Activated CD8-positive, alpha-beta memory T cell treated with anti-CD3 and anti-CD28 coated beads, Interleukin-2, amount 10 ng/mL, durations not matched to agents 7 days and 5 days (primary cell): ENCODE measurements at regions not wholly inside any gene's neighbourhood (a gene's known extent, or its start where the extent isn't known, plus 50 kb on each side); places are given as distances from the start of the nearest gene placed in this dataset.
"Not testable (repeated sequence)": the region's sequence is repeated elsewhere in the genome, so short reads cannot be mapped to it uniquely, and the experiment has no call there.

Source experiments
- ATAC-seq: fragments of 150-1000 bp; cut with Tn5 transposase; one replicate; pipeline ENCODE4 v1.10.0; 2021; ENCODE audit warnings: moderate library complexity
- CTCF ChIA-PET: fragments of 350-600 bp; sonication (Branson Sonifier 250); formaldehyde crosslinking; loops from one replicate; lab custom pipeline; 2021; ENCODE audit warnings: antibody characterized with exemption; lab: Charles Lee
- DNase-seq: peaks from one replicate; pipeline ENCODE4 v3.0.0-alpha.2; 2020
- H3K27ac Mint-ChIP-seq: one replicate; pipeline ENCODE4 v1.8.0; 2021; ENCODE audit warnings: mild to moderate bottlenecking, mixed read lengths
- H3K27me3 Mint-ChIP-seq: one replicate; pipeline ENCODE4 v1.8.0; 2021; ENCODE audit warnings: mixed read lengths
- H3K36me3 Mint-ChIP-seq: one replicate; pipeline ENCODE4 v1.8.0; 2021; ENCODE audit warnings: mild to moderate bottlenecking, mixed read lengths
- H3K4me1 Mint-ChIP-seq: one replicate; pipeline ENCODE4 v1.8.0; 2021; ENCODE audit warnings: mixed read lengths
- H3K4me3 Mint-ChIP-seq: one replicate; pipeline ENCODE4 v1.8.0; 2021; ENCODE audit warnings: mild to moderate bottlenecking, moderate library complexity, mixed read lengths
- H3K9me3 Mint-ChIP-seq: one replicate; pipeline ENCODE4 v1.8.0; 2022; ENCODE audit warnings: low read depth, mixed read lengths

GRCh38 chr7:119984247-119984646 lies 288.7 kb upstream of the KCND2 start:
- H3K27ac Mint-ChIP-seq, result no peak overlapping the region
- ATAC-seq (no peak), DNase-seq (no peak)
- CTCF ChIA-PET, result no interaction called here
- no peaks in the 10 kb centered on the region for H3K4me1 Mint-ChIP-seq
- H3K36me3 Mint-ChIP-seq, result no peaks in the 10 kb centered on the region
- peaks cover 10% of the 10 kb centered on the region for H3K9me3 Mint-ChIP-seq
- no peak overlapping the region for H3K4me3 Mint-ChIP-seq
- H3K27me3 Mint-ChIP-seq, result no peaks in the 10 kb centered on the region

- Mint-ChIP-seq H3K4me3 (no peak overlapping the region), H3K36me3 (no peaks in the 10 kb centered on the region), H3K4me1 (no peaks in the 10 kb centered on the region), H3K27me3 (no peaks in the 10 kb centered on the region), H3K27ac (no peak overlapping the region), H3K9me3 (peaks cover 15% of the 10 kb centered on the region)
- no peak for DNase-seq
- CTCF ChIA-PET, result no interaction called here
- ATAC-seq, result no peak
These were observed 284.6 kb upstream of the KCND2 start for GRCh38 chr7:119988401-119988800.

DNA sequence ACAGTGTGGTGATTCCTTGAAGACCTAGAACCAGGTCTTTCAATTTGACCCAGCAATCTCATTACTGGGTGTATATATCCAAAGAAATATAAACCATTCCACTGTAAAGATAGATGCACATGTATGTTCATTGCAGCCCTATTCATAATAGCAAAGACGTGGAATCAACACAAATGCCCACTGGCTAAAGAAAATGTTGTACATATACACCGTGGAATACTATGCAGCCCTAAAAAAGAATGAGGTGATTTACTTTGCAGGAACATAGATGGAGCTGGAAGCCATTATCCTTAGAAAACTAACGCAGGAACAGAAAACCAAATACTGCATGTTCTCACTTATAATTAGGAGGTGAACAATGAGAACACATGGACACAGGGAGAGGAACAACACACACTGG lies 278.0 kb upstream of the KCND2 start:
- H3K36me3 Mint-ChIP-seq, result no peaks in the 10 kb centered on the region
- H3K4me1 Mint-ChIP-seq, result no peaks in the 10 kb centered on the region
- no peak overlapping the region for H3K27ac Mint-ChIP-seq
- ATAC-seq (no peak), DNase-seq (no peak)
- H3K9me3 Mint-ChIP-seq, result peaks cover 8% of the 10 kb centered on the region
- CTCF ChIA-PET, result no interaction called here
- H3K4me3 Mint-ChIP-seq, result no peak overlapping the region
- H3K27me3 Mint-ChIP-seq, result no peaks in the 10 kb centered on the region

DNA sequence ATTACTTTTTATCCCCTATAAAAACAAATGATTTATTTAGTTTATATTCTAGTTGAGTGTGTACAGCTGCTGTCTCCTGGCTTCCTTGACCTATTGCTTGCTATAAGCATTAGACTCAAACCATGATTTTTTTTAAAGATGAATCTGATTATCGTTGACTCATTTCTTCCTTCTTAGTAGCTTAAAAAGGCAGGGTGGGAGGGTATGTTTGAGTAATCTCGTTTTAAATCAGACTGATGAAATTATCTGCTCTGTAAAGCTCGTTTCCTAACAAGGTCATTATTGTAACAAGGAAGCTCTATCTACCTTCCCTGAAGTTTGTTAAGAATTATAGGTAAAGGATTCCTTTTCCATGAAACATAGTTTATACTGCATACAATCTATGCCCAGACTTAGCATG lies 276.3 kb upstream of the KCND2 start:
- Mint-ChIP-seq H3K4me3 (no peak overlapping the region), H3K9me3 (peaks cover 3% of the 10 kb centered on the region), H3K4me1 (no peaks in the 10 kb centered on the region), H3K27me3 (no peaks in the 10 kb centered on the region), H3K27ac (no peak overlapping the region), H3K36me3 (no peaks in the 10 kb centered on the region)
- CTCF ChIA-PET, result no interaction called here
- no peak for DNase-seq
- no peak for ATAC-seq

DNA sequence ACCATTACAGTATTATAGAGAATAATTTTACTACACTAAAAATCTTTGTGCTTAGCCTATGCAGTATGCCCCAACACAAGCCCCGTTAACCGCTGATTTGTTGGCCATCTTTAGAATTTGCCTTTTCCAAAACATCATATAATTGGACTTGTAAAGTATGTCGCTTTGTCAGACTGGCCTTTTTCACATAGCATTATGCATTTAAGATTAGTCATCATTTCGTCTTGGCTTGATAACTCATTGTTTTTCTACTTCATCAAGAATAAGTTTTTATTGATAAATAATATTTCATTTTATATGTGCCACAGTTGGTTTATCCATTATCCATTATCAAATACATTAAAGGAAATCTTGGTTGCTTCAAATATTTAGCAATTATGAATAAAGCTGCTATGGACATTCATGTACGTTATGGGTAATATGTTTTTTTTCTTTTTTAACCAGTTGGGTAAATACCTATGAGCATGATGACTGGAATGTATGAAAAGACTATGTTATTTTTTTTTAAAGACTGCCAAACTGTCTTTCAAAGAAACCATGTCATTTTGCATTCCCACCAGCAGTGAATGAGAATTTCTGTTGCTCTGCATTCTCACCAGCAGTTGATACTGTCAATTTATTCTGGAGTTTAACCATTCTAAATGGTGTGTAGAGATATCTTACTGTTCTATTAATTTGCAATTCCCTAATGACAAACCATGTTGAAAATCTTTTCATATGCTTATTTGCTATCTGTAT lies 273.1 kb upstream of the KCND2 start:
- Mint-ChIP-seq H3K4me1 (no peaks in the 10 kb centered on the region), H3K9me3 (peaks cover 3% of the 10 kb centered on the region), H3K36me3 (no peaks in the 10 kb centered on the region), H3K27ac (no peak overlapping the region), H3K27me3 (no peaks in the 10 kb centered on the region), H3K4me3 (no peak overlapping the region)
- ATAC-seq, result no peak
- CTCF ChIA-PET, result no interaction called here
- DNase-seq, result no peak

GRCh38 chr7:120005720-120006119 lies 267.3 kb upstream of the KCND2 start:
- Mint-ChIP-seq H3K4me3 (no peak overlapping the region), H3K36me3 (no peaks in the 10 kb centered on the region), H3K4me1 (no peaks in the 10 kb centered on the region), H3K27me3 (no peaks in the 10 kb centered on the region), H3K9me3 (peaks cover 4% of the 10 kb centered on the region), H3K27ac (no peak overlapping the region)
- DNase-seq, result no peak
- CTCF ChIA-PET, result no interaction called here
- ATAC-seq, result no peak

GRCh38 chr7:120014301-120014700 lies 258.7 kb upstream of the KCND2 start:
- not testable (repeated sequence) for H3K36me3 Mint-ChIP-seq, H3K4me3 Mint-ChIP-seq, H3K4me1 Mint-ChIP-seq

DNA sequence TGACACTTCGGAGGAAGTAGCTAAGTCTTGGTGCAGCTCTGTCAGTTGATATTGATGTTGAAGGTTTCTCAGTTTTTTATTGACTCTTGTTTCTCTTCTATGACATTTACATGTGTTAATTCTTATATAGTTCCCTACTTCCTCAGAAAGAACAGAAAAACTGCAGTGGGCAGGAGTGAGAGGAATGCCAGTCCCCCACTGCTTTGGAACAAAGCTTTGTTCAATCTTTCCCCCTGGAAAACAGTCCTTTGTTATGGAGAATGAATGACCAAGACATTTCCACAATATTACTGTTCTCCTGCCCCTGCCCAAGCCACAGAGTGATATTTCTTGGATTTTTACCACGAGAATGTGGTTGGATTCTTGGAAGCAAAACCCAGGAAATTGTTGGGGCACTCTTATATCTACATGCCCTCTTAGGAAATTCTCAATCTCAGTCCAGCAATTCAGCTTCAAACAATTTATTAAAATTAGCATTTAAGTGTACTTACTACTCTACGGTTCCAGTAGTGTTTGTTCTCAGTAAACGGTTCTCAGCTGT lies 258.0 kb upstream of the KCND2 start:
- H3K4me1 Mint-ChIP-seq, result no peaks in the 10 kb centered on the region
- no peaks in the 10 kb centered on the region for H3K36me3 Mint-ChIP-seq
- DNase-seq, result no peak
- no peaks in the 10 kb centered on the region for H3K9me3 Mint-ChIP-seq
- H3K4me3 Mint-ChIP-seq, result no peak overlapping the region
- no peaks in the 10 kb centered on the region for H3K27me3 Mint-ChIP-seq
- ATAC-seq, result no peak
- CTCF ChIA-PET, result no interaction called here
- no peak overlapping the region for H3K27ac Mint-ChIP-seq

More at GRCh38 chr7:120014301-120014700, 258.7 kb upstream of the KCND2 start:
- H3K27ac Mint-ChIP-seq, DNase-seq, ATAC-seq, CTCF ChIA-PET, H3K9me3 Mint-ChIP-seq, H3K27me3 Mint-ChIP-seq: not testable (repeated sequence)

GRCh38 chr7:120021085-120021484 lies 251.9 kb upstream of the KCND2 start:
- Mint-ChIP-seq H3K27ac (no peak overlapping the region), H3K36me3 (no peaks in the 10 kb centered on the region), H3K27me3 (no peaks in the 10 kb centered on the region), H3K4me1 (no peaks in the 10 kb centered on the region), H3K9me3 (no peaks in the 10 kb centered on the region), H3K4me3 (no peak overlapping the region)
- CTCF ChIA-PET, result no interaction called here
- no peak for ATAC-seq
- no peak for DNase-seq

DNA sequence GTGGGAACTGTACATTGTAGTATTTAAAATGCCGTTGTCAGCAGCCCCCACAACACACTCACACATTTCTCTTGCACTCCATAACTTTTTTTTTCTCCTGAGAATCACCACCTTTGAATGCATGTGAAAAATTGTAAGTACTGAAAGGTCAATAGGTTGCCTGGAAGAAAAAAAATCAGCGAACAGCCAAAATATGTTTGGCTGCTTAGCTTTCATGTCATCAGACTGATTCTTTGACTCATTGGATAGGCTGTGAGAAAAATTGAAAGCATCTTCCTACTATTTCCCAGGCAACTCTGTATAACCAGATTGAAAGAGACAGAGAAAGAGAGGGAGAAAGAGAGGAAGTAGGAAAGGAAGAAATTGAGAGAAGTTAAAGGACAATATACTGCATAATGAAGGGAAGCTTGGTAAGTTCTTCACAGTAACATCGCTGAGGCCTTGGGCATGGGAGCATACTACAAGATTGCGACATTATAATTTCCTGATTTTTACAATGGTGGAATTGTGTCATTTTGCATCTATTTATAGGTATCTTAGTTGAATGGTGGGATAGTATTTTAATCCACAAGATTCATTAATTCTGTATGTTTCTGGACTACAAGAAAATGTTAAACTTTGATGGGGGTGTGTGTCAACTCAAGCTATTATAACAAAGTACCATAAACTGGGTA lies 249.3 kb upstream of the KCND2 start:
- no peaks in the 10 kb centered on the region for H3K27me3 Mint-ChIP-seq
- no peak for DNase-seq

DNA sequence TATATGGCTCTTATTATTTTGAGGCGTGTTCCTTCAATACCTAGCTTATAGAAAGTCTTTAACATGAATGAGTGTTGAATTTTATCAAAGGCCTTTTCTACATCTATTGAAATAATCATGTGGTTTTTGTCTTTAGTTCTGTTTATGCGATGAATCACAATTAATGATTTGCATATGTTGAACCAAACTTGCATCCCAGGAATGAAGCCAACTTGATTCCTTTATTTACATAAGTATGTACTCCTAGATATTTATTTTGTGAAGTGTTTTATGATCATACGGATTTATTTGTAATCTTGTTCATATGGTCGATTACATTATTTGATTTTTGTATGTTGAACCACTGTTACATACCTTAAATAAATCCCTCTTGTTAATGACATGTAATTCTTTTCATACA lies 244.3 kb upstream of the KCND2 start:
- no peaks in the 10 kb centered on the region for H3K27me3 Mint-ChIP-seq
- DNase-seq (no peak), ATAC-seq (no peak)
- CTCF ChIA-PET, result no interaction called here
- H3K36me3 Mint-ChIP-seq, result no peaks in the 10 kb centered on the region
- no peaks in the 10 kb centered on the region for H3K4me1 Mint-ChIP-seq
- H3K9me3 Mint-ChIP-seq, result no peaks in the 10 kb centered on the region
- no peak overlapping the region for H3K27ac Mint-ChIP-seq
- no peak overlapping the region for H3K4me3 Mint-ChIP-seq

More for the DNA sequence above, 249.3 kb upstream of the KCND2 start:
- no peaks in the 10 kb centered on the region for H3K36me3 Mint-ChIP-seq
- no peaks in the 10 kb centered on the region for H3K9me3 Mint-ChIP-seq
- no peaks in the 10 kb centered on the region for H3K4me1 Mint-ChIP-seq
- ATAC-seq, result no peak
- no peak overlapping the region for H3K27ac Mint-ChIP-seq
- no peak overlapping the region for H3K4me3 Mint-ChIP-seq
- CTCF ChIA-PET, result no interaction called here

DNA sequence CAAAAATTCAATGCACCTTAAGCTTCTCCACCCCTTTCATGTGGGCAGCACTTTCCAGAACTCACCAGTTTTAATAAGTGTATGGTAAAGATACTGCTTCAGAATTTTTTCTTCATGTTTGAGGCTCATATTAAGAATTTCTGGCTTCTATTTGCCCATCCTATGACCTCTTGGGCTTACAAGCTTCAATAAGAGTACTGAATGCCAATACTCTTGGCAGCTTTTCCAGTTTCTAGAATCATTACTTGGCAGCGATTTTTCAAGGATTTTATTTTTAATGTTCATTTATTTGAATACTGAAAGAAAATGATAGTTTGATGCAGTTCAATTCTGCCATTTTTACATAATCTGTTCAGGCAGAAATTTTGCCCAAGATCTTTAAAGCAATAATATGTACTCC lies 242.1 kb upstream of the KCND2 start:
- ATAC-seq, result no peak
- no peak for DNase-seq
- no peak overlapping the region for H3K27ac Mint-ChIP-seq
- no peaks in the 10 kb centered on the region for H3K36me3 Mint-ChIP-seq
- H3K4me3 Mint-ChIP-seq, result no peak overlapping the region
- H3K4me1 Mint-ChIP-seq, result no peaks in the 10 kb centered on the region
- CTCF ChIA-PET, result no interaction called here
- no peaks in the 10 kb centered on the region for H3K27me3 Mint-ChIP-seq
- peaks cover 3% of the 10 kb centered on the region for H3K9me3 Mint-ChIP-seq

GRCh38 chr7:120033114-120033513 lies 239.9 kb upstream of the KCND2 start:
- Mint-ChIP-seq H3K27me3 (no peaks in the 10 kb centered on the region), H3K9me3 (peaks cover 5% of the 10 kb centered on the region), H3K4me3 (no peak overlapping the region), H3K36me3 (no peaks in the 10 kb centered on the region), H3K27ac (no peak overlapping the region), H3K4me1 (no peaks in the 10 kb centered on the region)
- ATAC-seq (no peak), DNase-seq (no peak)
- CTCF ChIA-PET, result no interaction called here

DNA sequence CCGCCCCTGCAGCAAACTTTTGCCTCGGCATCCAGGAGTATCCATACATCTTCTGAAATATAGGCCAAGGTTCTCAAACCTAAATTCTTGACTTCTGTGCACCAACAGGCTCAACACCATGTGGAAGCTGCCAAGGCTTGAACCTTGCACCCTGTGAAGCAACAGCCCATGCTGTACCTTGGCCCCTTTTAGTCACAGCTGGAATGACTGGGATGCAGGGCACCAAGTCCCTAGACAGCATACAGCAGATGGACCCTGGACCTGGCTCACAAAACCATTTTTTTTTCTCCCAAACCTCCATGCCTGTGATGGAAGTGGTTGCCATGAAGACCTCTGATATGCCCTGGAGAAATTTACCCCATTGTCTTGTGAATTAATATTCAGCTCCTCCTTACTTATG lies 233.8 kb upstream of the KCND2 start:
- Mint-ChIP-seq H3K36me3 (no peaks in the 10 kb centered on the region), H3K27ac (no peak overlapping the region), H3K4me1 (no peaks in the 10 kb centered on the region), H3K27me3 (no peaks in the 10 kb centered on the region), H3K9me3 (peaks cover 10% of the 10 kb centered on the region), H3K4me3 (no peak overlapping the region)
- DNase-seq (no peak), ATAC-seq (no peak)
- CTCF ChIA-PET, result no interaction called here
